Keratinocyte (primary cell): ENCODE measurements at regions not wholly inside any gene's neighbourhood (a gene's known extent, or its start where the extent isn't known, plus 50 kb on each side); places are given as distances from the start of the nearest gene placed in this dataset.

Source experiments
- DNase-seq: peaks from one replicate; pipeline ENCODE4 v3.0.0-alpha.2; 2011; ENCODE audit warnings: low read depth, missing footprints, low spot score
- FAIRE-seq: peaks from 2 replicates; lab custom pipeline; 2011; peaks lifted over from hg19 to GRCh38; lab: Jason Lieb, UNC
- H2AFZ ChIP-seq: 2 replicates; pipeline ENCODE4 v1.6.0; 2012; ENCODE audit warnings: low read length, control low read depth, inconsistent platforms; ENCODE audit not compliant: control insufficient read depth
- H3K27ac ChIP-seq: 2 replicates; pipeline ENCODE4 v1.5.1; 2011; ENCODE audit warnings: low read length; ENCODE audit not compliant: control insufficient read depth, insufficient read depth
- H3K27me3 ChIP-seq: 3 replicates; pipeline ENCODE4 v1.6.0; 2011; ENCODE audit warnings: low read length; ENCODE audit not compliant: control insufficient read depth, insufficient read depth; ENCODE audit errors: extremely low read depth
- H3K36me3 ChIP-seq, 2 experiments: 2 replicates in 1 of 2; 3 replicates in 1 of 2; pipeline ENCODE4 v1.5.1; 2011; ENCODE audit warnings: low read length in 2 of 2, mild to moderate bottlenecking in 1 of 2; ENCODE audit not compliant: control insufficient read depth in 2 of 2, insufficient read depth in 2 of 2; ENCODE audit errors: extremely low read depth in 1 of 2
- H3K4me1 ChIP-seq: 3 replicates; pipeline ENCODE4 v1.5.1; 2011; ENCODE audit warnings: low read length; ENCODE audit not compliant: control insufficient read depth, insufficient read depth; ENCODE audit errors: extremely low read depth
- H3K4me2 ChIP-seq: 3 replicates; pipeline ENCODE4 v1.6.0; 2011; ENCODE audit warnings: low read depth, low read length; ENCODE audit not compliant: control insufficient read depth, insufficient read depth; ENCODE audit errors: extremely low read depth
- H3K4me3 ChIP-seq, 3 experiments: fragments of 200-600 bp in 1 of 3; sonication (generic) in 1 of 3; 2 replicates in 2 of 3; 3 replicates in 1 of 3; pipeline ENCODE4 v1.5.1; 2011 to 2016; ENCODE audit warnings: low read length in 3 of 3, mild to moderate bottlenecking in 3 of 3, control low read depth in 2 of 3, inconsistent platforms in 1 of 3, low read depth in 1 of 3, mixed read lengths in 1 of 3, mixed run types in 1 of 3, moderate library complexity in 1 of 3; ENCODE audit not compliant: control insufficient read depth in 2 of 3, insufficient read depth in 2 of 3; ENCODE audit errors: extremely low read depth in 1 of 3
- H3K79me2 ChIP-seq: 2 replicates; pipeline ENCODE4 v1.6.0; 2012; ENCODE audit warnings: low read length; ENCODE audit not compliant: control insufficient read depth, insufficient read depth
- H3K9ac ChIP-seq: 3 replicates; pipeline ENCODE4 v1.6.0; 2011; ENCODE audit warnings: low read length; ENCODE audit not compliant: control insufficient read depth, insufficient read depth; ENCODE audit errors: extremely low read depth
- H3K9me1 ChIP-seq: 3 replicates; pipeline ENCODE4 v1.6.0; 2011; ENCODE audit warnings: low read length; ENCODE audit not compliant: control insufficient read depth, insufficient read depth; ENCODE audit errors: extremely low read depth
- H3K9me3 ChIP-seq: 2 replicates; pipeline ENCODE4 v1.5.1; 2012; ENCODE audit warnings: low read depth, low read length; ENCODE audit not compliant: control insufficient read depth
- H4K20me1 ChIP-seq: 3 replicates; pipeline ENCODE4 v1.6.0; 2011; ENCODE audit warnings: low read length; ENCODE audit not compliant: control insufficient read depth, insufficient read depth; ENCODE audit errors: extremely low read depth
- CTCF ChIP-seq, 3 experiments: IDR thresholded peaks in 1 of 3; conservative IDR thresholded peaks in 1 of 3; optimal IDR thresholded peaks in 1 of 3; 2 replicates in 2 of 3; 3 replicates in 1 of 3; pipeline versions ENCODE3 to v1.5.1; 2011; ENCODE audit warnings: low read length in 3 of 3, mild to moderate bottlenecking in 3 of 3, moderate library complexity in 2 of 3, control low read depth in 1 of 3, inconsistent platforms in 1 of 3; ENCODE audit not compliant: insufficient read depth in 2 of 3; ENCODE audit errors: extremely low read depth in 1 of 3
- EZH2 ChIP-seq: IDR thresholded peaks from one replicate; pipeline ENCODE4 v1.6.1; 2012; ENCODE audit warnings: inconsistent platforms, mild to moderate bottlenecking, low read length, moderate library complexity
- dilution Hi-C: fragments of 300-500 bp; cut with MboI; formaldehyde crosslinking; loops from one replicate; pipeline ENCODE4 v1.7.0; 2020; ENCODE audit warnings: low sequenced_read_pairs; ENCODE audit not compliant: extremely low pct_ligation_motif_present

- no peak overlapping the region for H2AFZ ChIP-seq
- no peaks in the 10 kb centered on the region for H3K36me3 ChIP-seq
- H3K4me2 ChIP-seq = no peak overlapping the region
- H3K9me1 ChIP-seq = no peaks in the 10 kb centered on the region
- no peaks in the 10 kb centered on the region for H3K27me3 ChIP-seq
- FAIRE-seq (no peak), DNase-seq (no peak)
- H3K4me3 ChIP-seq = no peak overlapping the region
- H3K9ac ChIP-seq = no peak overlapping the region
- TF ChIP-seq CTCF (optimal IDR thresholded peaks at IDR 0.05 in 1 of 3, IDR thresholded peaks at IDR 0.05 in 1 of 3, conservative IDR thresholded peaks at IDR 0.05 in 1 of 3; ENCODE audit: extremely low read depth in 1 of 3, insufficient read depth in 2 of 3, low read length in 3 of 3) (no peak), EZH2 (no peak)
- dilution Hi-C loops = no loop called here
- no peaks in the 10 kb centered on the region for H3K79me2 ChIP-seq
- H4K20me1 ChIP-seq = no peaks in the 10 kb centered on the region
- H3K27ac ChIP-seq = no peak overlapping the region
- H3K4me1 ChIP-seq = no peaks in the 10 kb centered on the region
- no peaks in the 10 kb centered on the region for H3K9me3 ChIP-seq
Measured at GRCh38 chr9:86783884-86784283, 163.4 kb downstream of the GAS1 start.

GRCh38 chr9:86782831-86783230, 164.5 kb downstream of the GAS1 start:
- Histone ChIP-seq H3K27ac (no peak overlapping the region), H2AFZ (no peak overlapping the region), H3K9me1 (no peaks in the 10 kb centered on the region), H3K4me1 (no peaks in the 10 kb centered on the region), H3K4me3 (no peak overlapping the region), H3K4me2 (no peak overlapping the region), H3K27me3 (no peaks in the 10 kb centered on the region), H3K79me2 (no peaks in the 10 kb centered on the region), H3K9me3 (no peaks in the 10 kb centered on the region), H3K9ac (no peak overlapping the region), H4K20me1 (no peaks in the 10 kb centered on the region), H3K36me3 (no peaks in the 10 kb centered on the region)
- DNase-seq (no peak), FAIRE-seq (no peak)
- dilution Hi-C loops = no loop called here
- TF ChIP-seq CTCF (optimal IDR thresholded peaks at IDR 0.05 in 1 of 3, IDR thresholded peaks at IDR 0.05 in 1 of 3, conservative IDR thresholded peaks at IDR 0.05 in 1 of 3; ENCODE audit: extremely low read depth in 1 of 3, insufficient read depth in 2 of 3, low read length in 3 of 3) (no peak), EZH2 (no peak)
